ENCODE measurements at regions not wholly inside any gene's neighbourhood (a gene's known extent, or its start where the extent isn't known, plus 50 kb on each side); places are given as distances from the start of the nearest gene placed in this dataset.

GRCh38 chr6:14652536-14652935 lies 535.0 kb downstream of the CD83 start:
- no peak overlapping the region for H3K4me3 ChIP-seq (ENCODE audit: low read depth, low read length)
- TF ChIP-seq CTCF (IDR thresholded peaks at IDR 0.05; ENCODE audit: low read depth, low read length), result no peak

GRCh38 chr6:14655201-14656061 lies 537.9 kb downstream of the CD83 start:
- TF ChIP-seq CTCF (IDR thresholded peaks at IDR 0.05; ENCODE audit: low read depth, low read length), result no peak
- H3K4me3 ChIP-seq (ENCODE audit: low read depth, low read length), result no peak overlapping the region

- no peak for TF ChIP-seq CTCF (IDR thresholded peaks at IDR 0.05; ENCODE audit: low read depth, low read length)
- no peak overlapping the region for H3K4me3 ChIP-seq (ENCODE audit: low read depth, low read length)
These were observed 538.5 kb downstream of the CD83 start for GRCh38 chr6:14656078-14656521.

DNA sequence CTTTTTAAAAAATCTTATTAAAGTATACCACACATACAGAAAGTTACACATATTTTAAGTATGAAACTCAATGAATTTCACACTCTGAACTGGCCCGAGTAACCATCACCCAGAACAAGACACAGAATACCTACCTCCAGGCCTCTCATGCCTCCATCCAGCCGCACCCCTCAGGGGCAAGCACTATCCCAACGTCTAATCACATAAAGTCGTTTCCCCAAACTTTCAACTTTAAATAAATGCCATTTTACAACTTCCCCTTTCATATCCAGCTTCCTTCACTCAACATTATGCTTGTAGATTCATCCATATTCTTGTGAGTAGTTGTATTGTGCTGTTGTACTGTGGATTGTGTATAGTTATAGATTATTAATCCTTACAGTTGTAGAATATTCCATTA lies 539.1 kb downstream of the CD83 start:
- H3K4me3 ChIP-seq (ENCODE audit: low read depth, low read length), result no peak overlapping the region

GRCh38 chr6:14658030-14658429 lies 540.5 kb downstream of the CD83 start:
- no peak for TF ChIP-seq CTCF (IDR thresholded peaks at IDR 0.05; ENCODE audit: low read depth, low read length)

More for the DNA sequence above, 539.1 kb downstream of the CD83 start:
- no peak for TF ChIP-seq CTCF (IDR thresholded peaks at IDR 0.05; ENCODE audit: low read depth, low read length)

DNA sequence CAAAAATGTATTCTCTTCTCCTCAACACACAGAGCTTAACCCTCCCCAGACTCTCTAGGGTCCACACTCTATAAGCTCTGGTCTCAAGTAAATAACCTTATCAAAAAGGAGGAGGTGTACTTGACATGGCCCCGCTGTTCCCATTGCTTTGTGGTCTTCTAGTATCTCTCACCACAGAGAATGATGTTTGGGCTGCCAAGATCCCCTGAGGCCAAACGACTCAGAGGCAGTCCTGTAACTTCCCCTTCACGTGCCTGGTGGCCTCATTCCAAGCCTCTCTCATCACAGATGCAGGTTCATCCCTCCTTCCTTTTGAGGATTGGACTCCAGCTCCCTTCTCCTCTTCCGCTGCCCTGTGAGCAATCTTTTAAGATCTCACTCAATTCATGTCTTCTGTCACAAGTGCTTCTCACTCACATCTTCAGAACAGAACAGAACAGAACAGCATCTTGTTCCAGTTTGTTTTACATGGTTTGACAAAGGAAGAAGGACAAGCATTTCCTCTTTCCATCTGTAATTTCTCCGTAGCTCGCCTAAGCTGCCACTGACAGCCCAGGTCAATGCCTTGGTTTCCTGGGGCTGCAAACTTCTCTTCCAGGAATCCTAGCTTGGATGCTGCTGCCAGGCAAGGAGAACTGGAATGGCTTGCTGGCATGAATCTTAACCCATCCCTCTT lies 541.5 kb downstream of the CD83 start:
- H3K4me3 ChIP-seq (ENCODE audit: low read depth, low read length), result no peak overlapping the region
- no peak for TF ChIP-seq CTCF (IDR thresholded peaks at IDR 0.05; ENCODE audit: low read depth, low read length)

More at GRCh38 chr6:14658030-14658429, 540.5 kb downstream of the CD83 start:
- no peak overlapping the region for H3K4me3 ChIP-seq (ENCODE audit: low read depth, low read length)

GRCh38 chr6:14659841-14660240 lies 542.3 kb downstream of the CD83 start:
- no peak overlapping the region for H3K4me3 ChIP-seq (ENCODE audit: low read depth, low read length)
- no peak for TF ChIP-seq CTCF (IDR thresholded peaks at IDR 0.05; ENCODE audit: low read depth, low read length)

Measured in WI38 (cell line).